Loucy (cell line): ENCODE measurements at regions not wholly inside any gene's neighbourhood (a gene's known extent, or its start where the extent isn't known, plus 50 kb on each side); places are given as distances from the start of the nearest gene placed in this dataset.

Experiments
- CTCF ChIP-seq: fragments of 200-600 bp; sonication (generic); conservative IDR thresholded peaks from 2 replicates; pipeline ENCODE4 v1.5.1; 2014; ENCODE audit warnings: mild to moderate bottlenecking, antibody characterized with exemption, low read length
- EZH2phosphoT487 ChIP-seq: fragments of 200-600 bp; IDR thresholded peaks from 2 replicates; pipeline ENCODE4 v1.6.1; 2018; ENCODE audit warnings: antibody characterized with exemption, mild to moderate bottlenecking, moderate library complexity, borderline replicate concordance

GRCh38 chr6:12423832-12424231, 133.7 kb downstream of the EDN1 start:
- no peak for TF ChIP-seq CTCF
- no peak for TF ChIP-seq EZH2phosphoT487
